HG02884 (cell line): ENCODE measurements at regions not wholly inside any gene's neighbourhood (a gene's known extent, or its start where the extent isn't known, plus 50 kb on each side); places are given as distances from the start of the nearest gene placed in this dataset.
"Not testable (repeated sequence)": the region's sequence is repeated elsewhere in the genome, so short reads cannot be mapped to it uniquely, and the experiment has no call there.

Experiments used
- ATAC-seq: cut with Tn5 transposase; IDR thresholded peaks from one replicate; pipeline ENCODE4 v1.9.1; 2021; ENCODE audit warnings: mild to moderate bottlenecking, moderate library complexity; ENCODE audit not compliant: unreplicated experiment

DNA sequence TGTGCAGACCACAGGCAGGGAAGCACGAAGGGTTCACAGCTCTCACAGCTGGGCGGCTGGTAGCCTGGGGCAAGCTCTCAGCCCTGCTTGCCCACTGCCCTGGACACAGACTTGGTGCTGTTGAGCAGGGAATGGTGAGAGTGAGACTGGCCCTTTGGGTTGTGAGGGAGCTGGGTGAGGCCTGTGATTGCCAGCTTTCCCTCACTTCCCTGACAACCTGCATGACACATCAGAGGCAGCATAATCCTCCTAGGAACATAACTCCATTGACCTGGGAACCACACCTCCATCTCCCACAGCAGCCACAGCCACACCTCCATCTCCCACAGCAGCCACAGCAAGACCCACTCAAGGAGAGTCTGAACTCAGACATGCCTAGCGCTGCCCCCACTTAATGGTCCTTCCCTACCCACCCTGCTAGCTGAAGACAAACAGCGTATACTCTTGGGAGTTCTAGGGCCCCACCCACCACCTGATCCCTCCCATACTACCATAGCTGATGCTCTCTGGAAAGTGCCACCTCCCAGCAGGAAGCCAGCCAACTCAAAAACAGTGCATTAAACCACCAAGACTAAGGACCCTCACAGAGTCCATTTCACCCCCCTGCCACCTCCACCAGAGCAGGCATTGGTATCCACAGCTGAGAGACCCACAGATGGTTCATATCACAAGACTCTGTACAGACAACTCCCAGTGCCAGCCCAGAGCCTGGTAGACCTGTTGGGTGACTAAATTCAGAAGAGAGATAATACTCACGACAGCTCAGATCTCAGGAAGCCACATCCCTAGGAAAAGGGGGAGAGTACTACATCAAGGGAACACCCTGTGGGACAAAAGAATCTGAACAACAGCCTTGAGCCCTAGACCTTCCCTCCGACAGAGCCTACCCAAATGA is 60.2 kb upstream of the PRSS3 start:
- ATAC-seq = not testable (repeated sequence)

DNA sequence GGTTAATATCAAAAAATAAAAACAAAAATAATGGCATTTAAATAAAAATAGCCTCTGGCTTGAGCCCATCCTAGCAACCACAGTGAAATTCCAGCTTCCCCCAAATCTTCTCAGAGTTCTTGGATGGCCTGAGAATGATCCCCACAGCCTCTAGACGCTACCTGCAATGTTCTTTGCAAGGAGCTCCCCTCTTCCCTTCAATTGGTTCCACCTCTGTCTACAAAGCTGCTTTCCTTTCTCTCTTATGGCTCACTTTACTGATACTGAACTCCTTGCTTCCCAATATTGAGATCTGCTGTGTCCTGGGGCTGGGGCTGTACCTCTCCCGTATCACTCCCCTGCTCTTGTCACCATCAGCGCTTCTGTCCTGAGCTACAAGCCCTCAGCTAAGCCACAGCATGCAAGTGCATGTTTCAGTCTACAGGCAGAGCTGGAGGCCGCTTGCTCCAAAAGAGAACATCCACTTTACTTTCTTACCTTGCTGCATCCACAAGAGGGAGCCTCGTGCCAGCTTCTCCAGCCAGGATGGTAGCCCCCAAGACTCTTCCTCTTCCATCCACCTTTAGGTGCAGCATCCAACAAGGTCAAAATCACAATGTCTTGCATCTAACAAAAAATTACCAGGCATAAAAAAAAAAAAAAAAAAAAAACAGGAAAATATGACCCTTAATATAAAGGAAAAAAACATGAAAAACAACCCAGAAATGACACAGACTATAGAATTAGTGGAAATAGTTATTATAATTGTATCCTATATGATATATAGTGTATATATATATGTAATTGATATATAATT is 57.4 kb upstream of the PRSS3 start:
- no peak for ATAC-seq

DNA sequence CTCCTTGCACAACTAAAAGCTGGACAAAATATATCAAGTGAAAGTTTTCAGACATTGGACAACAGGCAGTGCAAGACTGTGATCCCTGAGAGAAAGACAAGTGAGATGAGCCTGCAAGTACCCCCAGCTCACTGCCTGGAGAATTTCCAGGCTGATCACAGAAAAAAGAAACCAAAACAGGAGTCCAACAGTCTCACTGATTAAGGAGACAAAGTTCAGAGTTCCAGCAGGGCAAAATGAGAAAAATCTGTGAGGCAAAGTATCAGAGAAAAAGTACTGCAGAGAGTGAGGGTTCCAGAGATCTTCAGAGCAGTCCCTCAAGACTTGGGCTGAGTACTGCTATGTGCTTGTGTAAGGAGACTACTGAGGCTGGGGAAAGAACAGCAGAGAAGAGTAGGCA is 56.0 kb upstream of the PRSS3 start:
- ATAC-seq = no peak

DNA sequence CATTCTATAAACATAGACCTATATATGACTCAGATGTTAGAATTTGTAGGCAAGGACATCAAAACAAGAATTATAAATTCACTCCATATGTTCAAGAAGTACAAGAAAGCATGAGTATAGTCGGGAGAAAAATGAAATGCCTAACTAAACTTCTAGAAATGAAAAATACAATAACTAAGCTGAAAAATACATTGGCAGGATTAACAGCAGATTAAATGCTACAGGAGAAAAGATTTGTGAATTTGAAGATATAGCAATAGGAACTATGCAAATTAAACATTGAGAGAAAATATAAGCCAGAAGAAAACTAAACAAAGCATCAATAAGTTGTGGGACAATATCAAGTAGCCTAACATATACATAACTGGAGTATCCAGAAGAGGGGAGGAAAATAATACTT is 55.3 kb upstream of the PRSS3 start:
- no peak for ATAC-seq

DNA sequence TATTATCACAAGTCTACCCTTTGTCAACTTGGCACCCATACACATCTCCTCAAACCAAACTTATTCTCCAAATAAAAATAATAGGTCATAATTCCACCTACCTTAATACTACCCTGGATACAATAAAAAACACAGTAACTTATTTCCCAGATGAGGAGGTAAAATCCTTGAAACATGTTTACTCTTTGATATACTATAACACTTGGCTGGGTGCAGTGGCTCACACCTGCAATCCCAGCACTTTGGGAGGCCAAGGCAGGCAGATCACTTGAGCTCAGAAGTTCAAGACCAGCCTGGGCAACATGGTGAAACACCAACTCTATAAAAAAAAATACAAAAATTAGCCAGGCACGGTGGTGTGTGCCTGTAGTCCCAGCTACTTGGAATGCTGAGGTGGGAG is 54.4 kb upstream of the PRSS3 start:
- ATAC-seq = not testable (repeated sequence)

DNA sequence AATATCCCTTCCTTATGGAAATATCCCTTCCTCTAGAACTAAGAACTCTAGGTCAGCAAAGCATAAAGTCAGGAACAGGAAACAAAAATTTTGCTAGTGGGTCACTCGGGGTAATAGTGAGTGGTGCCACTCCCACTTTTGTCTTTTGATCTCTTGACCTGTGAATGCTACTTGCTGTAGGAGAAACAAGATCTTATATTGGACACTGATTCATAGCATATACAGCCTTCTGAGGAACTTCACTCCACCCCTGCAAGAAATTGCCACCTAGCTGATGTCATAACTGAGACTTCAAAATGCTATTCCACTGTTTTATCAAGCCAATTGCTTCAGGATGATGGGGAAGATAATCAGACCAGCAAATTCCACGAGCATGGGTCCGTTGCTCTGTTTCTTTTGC is 53.3 kb upstream of the PRSS3 start:
- no peak for ATAC-seq

DNA sequence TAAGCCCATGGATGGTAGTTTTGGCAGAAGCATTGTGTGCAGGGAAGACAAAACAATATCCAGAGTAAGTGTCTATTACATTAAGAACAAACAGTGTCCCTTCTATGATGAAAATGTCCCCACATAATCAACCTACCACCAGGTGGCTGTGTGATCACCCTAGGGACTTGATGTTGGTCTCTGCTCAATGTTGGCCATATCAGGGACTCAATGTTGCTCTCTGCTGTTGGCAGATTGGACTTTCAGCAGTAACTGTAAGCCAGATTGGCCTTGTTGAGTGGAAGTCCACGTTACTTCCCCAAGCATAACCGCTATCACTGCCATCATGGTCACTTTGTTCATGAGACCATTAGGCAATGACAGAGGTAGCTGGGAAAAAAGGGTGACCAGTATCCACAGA is 52.8 kb upstream of the PRSS3 start:
- no peak for ATAC-seq
